Fibroblast of pulmonary artery (primary cell): ENCODE measurements at regions not wholly inside any gene's neighbourhood (a gene's known extent, or its start where the extent isn't known, plus 50 kb on each side); places are given as distances from the start of the nearest gene placed in this dataset.

Source experiments
- DNase-seq: peaks from one replicate; pipeline ENCODE4 v3.0.0-alpha.2; 2010; ENCODE audit warnings: low read depth
- H3K4me3 ChIP-seq: replicated peaks from 2 replicates; pipeline ENCODE4 v1.5.1; 2011; ENCODE audit warnings: low read depth, mild to moderate bottlenecking, control low read depth, low read length, moderate library complexity
- TF ChIP-seq, protein P1 (sequence below): IDR thresholded peaks from 2 replicates; pipeline ENCODE4 v1.5.1; 2011; ENCODE audit warnings: mild to moderate bottlenecking, control low read depth, low read length, inconsistent platforms; ENCODE audit errors: missing control alignments

DNA sequence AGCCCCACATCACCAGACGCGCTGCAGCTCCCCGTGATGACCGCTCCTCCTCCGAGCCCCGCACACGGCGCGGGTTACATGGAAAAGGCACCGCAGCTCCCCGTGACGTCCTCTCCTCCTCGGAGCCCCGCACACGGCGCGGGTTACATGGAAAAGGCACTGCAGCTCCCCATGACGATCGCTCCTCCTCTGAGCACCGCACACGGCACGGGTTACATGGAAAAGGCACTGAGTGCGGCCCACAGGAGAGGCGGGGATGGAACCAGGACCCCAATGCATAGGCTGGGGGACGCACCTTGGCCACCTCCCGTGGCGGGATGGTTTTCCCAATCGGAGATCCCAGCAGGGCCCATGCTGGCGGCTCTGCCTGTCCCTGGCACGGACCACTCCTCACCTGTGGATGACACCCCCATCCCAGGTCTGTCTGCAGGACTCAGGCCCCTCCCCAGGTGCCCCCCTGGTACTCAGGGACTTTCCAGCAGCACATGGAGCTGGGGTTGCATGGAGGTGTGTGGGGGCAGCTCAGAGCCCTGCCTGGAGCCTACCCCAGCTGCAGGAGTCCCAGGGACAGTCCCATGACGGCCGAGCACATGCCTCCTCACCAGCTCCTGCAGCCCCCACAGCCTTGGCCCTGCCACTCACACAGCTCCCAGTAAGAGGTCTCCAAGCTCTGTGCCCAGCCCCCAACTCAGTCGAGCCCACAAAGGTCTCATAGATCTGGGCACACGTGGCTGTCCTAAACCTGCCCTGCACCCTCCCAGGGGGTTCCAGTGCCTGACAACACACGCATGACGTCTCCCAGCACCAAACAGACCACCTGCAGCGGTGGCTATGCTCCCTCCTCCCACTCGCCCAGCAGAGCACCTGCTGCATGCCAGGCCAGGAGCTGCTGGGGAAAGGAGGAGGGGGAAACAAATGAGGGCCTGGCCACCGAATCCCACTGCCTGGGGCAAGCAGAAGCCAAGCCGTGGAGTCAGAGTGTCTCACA, 166.6 kb downstream of the BRD1 start:
- DNase-seq = no peak
- TF ChIP-seq, protein P1, sequence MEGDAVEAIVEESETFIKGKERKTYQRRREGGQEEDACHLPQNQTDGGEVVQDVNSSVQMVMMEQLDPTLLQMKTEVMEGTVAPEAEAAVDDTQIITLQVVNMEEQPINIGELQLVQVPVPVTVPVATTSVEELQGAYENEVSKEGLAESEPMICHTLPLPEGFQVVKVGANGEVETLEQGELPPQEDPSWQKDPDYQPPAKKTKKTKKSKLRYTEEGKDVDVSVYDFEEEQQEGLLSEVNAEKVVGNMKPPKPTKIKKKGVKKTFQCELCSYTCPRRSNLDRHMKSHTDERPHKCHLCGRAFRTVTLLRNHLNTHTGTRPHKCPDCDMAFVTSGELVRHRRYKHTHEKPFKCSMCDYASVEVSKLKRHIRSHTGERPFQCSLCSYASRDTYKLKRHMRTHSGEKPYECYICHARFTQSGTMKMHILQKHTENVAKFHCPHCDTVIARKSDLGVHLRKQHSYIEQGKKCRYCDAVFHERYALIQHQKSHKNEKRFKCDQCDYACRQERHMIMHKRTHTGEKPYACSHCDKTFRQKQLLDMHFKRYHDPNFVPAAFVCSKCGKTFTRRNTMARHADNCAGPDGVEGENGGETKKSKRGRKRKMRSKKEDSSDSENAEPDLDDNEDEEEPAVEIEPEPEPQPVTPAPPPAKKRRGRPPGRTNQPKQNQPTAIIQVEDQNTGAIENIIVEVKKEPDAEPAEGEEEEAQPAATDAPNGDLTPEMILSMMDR = no peak
- H3K4me3 ChIP-seq = no peak overlapping the region

DNA sequence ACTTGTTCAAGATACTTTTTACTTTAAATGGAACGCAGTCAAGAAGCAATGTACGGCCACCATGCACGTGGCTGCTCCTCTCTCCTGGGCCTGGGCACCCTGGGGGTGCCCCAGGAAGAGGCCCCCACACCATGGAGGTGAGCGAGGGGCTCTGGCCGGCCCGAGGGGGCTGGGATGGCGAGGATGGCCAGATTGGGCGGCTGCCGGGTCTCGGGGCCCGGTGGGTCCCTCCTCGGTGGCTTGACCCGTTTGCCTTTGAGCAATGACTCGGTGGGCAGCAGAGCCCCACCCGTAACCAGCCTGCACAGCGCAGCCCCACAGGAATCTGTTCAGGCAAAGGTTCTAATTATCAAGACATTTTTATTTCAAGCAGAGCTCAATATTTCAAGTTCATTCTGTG, 167.4 kb downstream of the BRD1 start:
- TF ChIP-seq, protein P1 = no peak
- H3K4me3 ChIP-seq = no peak overlapping the region
- no peak for DNase-seq

DNA sequence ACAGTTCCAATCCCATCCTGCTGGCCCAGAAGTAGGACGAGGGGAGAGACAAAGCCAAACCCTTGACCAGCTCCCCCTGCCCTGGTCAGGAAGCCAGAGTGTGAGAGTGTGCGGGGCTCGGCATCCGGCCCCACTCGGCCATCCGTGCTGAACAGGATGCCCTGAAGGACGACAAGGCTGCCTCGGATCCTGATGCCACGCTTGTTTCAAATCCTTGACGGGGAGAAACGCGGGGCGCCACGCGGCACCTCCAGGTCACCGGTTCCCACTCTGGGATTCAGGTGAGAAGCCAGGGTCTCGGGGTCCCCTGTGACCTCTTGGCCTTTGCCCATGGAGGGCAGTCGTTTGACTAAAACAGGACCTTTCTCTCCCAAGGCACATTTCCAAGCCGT, 167.8 kb downstream of the BRD1 start:
- no peak overlapping the region for H3K4me3 ChIP-seq
- no peak for DNase-seq
- TF ChIP-seq, protein P1 = no peak

DNA sequence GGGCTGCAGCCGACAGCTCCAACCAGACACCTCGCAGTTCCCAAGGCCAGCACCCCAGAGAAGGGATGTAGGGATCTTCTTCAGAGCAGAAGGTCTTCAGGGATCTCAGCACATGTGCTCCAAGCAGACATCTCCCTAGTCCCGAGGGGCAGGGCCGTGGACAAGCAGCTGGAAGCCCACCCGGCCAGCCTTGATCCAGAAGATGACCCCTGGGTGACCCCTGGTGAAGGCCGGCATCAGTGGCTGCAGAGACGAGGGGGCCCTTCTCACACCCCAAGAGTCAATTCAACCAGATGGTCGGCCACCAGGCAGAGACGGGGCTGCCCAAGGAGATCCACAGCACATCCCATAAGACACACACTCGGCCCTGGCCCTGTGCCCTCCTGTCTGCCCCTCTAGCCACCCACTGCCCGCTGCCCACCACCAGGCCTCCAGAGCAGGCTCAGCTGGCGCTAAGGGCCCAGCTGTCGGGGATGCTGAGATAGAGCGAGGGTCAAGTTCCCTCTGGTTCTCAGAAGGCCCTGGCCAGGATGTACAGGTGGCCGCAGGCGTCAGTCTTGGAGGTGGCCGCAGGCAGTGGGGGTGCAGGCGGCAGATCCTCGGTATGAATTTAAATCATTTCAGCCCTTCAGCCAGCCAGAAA, 168.3 kb downstream of the BRD1 start:
- TF ChIP-seq, protein P1 = no peak
- H3K4me3 ChIP-seq = no peak overlapping the region
- no peak for DNase-seq

DNA sequence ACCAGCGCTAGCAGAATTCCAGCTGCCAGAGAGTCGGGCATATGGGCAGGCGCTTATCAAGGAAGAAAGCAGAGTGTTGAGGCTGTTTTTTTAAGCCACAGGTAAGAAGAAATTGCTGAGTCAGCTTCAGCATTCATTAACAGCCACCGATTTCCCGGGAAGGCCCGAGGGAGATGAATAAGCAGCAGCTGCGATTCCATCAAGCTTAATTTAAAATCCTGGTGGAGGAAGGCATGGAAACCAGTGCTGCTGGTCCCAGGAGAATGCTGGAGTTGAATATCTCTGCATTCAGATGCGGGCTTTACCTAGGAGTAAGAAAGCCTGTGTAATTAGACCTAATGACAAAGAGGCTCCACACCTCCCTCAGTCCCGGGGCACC, 168.8 kb downstream of the BRD1 start:
- no peak overlapping the region for H3K4me3 ChIP-seq
- DNase-seq = no peak
- TF ChIP-seq, protein P1 = no peak

DNA sequence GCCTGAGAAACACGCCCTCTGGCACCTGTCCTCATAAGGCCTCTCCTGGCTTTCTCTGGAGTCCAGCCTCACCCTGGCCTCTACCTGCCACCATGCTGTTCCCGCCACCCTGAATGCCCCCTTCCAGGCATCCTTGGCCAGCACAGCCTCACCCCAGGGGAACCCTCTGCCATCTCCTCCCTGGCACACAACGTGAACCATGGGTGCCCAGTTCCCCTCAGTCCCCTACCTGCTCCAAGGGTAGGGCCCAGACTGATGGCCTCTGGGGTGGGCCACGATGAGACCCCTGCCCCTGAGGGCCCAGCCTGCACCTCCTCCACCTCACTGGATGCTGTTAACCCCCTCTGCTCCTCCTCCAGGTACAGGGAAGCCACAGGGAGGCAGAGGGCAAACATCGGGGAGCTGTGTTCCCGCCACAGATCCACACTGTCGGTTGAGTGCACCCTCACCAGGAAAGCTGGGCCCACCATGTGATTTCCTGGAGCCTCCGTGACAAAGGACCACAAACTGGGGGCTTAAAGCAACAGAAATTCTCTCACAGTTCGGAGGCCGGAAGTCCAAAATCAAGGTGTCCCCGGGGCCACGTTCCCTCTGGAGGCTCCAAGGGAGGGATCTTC, 169.6 kb downstream of the BRD1 start:
- no peak for DNase-seq
- H3K4me3 ChIP-seq = no peak overlapping the region
- TF ChIP-seq, protein P1 = no peak
